ENCODE measurements at regions not wholly inside any gene's neighbourhood (a gene's known extent, or its start where the extent isn't known, plus 50 kb on each side); places are given as distances from the start of the nearest gene placed in this dataset.
"Not testable (repeated sequence)": the region's sequence is repeated elsewhere in the genome, so short reads cannot be mapped to it uniquely, and the experiment has no call there.

DNA sequence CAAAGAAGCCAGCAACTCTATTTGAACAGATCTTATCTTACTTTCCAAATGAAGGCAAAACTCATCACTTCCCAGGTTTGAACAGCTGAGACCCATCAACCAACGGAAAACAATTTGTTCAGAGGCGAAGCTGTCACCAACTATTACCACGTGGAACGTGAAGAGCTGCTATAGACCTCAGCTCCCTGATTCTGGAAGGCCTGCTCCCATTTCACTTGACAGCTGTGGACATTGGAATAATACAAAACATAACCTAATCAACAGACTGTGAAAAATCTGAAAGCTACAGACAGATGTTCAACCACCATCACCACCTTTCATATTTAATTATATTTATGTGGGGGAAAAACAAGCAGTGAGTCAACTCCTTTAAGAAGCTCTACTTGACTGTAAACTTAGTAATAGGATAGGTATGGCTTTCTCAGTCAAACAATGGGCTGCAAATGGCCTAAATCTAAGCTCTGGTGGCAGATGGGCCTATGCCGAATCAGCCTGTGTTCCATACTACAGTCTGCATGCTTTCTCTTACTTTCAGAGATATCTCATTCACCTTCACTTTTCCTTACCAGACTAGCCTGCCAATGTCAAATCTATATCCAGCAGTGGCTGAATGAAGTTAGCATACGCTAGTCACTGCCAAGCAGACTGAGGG, 896.4 kb downstream of the TDRD15 start:
- no peak for DNase-seq

DNA sequence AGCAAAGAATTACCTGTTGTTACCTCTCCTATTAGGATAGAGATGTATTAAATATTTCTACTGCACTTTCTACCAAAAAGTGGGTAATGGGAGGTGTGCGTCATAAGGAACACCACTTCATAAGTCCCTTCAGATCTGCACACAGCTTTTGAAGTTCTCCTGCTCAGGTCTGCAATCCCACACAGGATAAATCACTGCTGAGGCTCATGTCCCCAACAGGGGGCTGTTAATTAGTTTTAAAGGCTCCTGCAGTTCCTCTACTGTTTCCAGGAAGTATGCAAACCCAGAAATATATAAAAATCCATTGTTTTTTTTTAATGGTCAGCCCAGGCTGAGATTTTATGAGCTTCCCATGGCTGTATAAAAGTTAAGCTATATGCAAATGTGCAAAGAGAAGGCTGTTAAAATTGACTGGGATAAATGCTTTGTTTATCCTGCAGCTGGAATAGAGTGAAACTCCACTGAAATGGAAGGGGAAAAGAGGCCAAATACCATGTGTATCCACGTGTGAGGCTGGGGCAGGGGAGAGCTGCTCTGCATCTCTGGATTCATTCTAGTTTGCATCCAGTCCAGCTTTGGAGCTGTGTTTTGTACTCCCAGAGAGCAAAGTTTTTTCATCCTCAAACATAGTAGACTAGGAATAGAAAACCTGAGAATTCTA, 903.7 kb downstream of the TDRD15 start:
- DNase-seq: no peak

GRCh38 chr2:22035361-22035830, 911.6 kb downstream of the TDRD15 start:
- no peak for DNase-seq

DNA sequence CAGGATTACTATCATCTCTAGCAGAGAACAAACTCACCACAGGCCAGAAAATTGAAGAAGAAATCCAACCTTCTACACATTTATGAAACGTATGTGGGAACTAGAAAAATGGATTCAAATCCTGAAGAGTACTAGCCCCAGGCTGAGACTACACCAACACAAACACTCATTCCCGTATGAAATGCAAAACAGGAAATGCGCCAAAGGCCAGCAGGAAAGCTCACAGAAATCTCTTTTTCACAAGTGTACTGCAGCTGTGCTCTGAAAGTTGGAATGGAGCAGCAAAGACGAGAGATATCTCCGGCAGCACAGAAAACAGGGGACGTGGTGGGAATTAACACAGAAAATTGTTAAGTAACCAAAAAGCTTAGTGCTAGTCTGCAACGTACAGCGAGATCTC, 913.5 kb downstream of the TDRD15 start:
- no peak for DNase-seq

- no peak for DNase-seq
Measured at GRCh38 chr2:22043784-22044183, 920.0 kb downstream of the TDRD15 start.

DNA sequence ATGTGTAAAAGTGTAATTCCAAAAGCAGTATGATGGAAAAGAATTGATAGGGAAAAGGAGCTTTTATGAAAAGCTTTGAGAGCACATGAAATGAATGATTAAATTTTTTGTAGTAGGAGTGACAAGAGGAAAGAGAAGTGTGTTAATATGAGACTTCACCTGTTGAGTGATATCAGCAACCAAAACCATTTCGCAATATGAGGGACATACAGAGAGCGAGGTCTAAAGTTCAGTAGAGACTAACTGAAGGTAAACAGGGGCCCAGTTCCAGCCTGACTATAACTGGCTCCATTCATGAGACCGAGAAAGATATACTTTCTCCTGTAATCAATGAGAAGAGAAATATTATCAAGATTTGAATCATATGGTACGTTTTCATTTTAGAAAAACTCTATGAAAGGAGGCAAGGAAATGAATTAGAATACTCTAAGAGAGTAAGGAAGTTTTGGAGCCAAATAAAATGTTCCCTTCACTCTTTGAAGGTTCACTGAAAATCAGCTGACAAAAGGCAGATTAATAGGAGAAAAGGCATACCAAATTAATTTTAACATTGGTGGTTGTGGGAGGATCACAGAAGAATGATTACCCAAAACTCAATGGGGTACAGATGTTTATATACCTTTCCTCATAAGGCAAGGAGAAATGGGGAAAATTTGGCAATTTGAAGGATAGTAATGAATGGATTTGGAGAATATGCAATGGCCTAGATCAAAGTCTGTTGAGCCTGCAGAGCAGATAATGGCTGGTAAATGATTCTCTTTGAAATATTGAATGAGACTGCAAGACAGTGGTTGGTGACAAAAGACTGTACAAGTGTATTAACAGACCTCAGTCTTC, 932.2 kb downstream of the TDRD15 start:
- no peak for DNase-seq

- DNase-seq: no peak
Measured at GRCh38 chr2:22056621-22057132, 932.9 kb downstream of the TDRD15 start.

GRCh38 chr2:22062679-22063078, 938.9 kb downstream of the TDRD15 start:
- no peak for DNase-seq

DNA sequence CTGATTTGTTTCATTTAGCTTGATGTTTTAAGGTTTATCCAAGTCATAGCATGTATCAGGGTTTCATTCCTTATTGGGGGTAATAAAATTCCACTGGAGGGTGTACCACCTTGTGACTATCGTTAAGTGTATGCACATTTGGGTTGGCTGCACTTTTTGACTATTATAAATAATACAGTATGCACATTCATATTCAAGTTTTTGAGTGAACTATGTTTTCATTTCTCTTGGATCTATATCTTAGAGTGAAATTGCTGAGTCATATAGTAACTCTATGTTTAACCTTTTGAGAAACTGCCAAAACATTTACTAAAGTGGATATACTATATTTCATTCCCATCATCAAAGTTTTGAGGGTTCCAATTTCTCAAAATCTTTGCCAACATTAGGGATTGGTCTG, 952.7 kb downstream of the TDRD15 start:
- no peak for DNase-seq

GRCh38 chr2:22078701-22079100, 954.9 kb downstream of the TDRD15 start:
- DNase-seq: no peak

DNA sequence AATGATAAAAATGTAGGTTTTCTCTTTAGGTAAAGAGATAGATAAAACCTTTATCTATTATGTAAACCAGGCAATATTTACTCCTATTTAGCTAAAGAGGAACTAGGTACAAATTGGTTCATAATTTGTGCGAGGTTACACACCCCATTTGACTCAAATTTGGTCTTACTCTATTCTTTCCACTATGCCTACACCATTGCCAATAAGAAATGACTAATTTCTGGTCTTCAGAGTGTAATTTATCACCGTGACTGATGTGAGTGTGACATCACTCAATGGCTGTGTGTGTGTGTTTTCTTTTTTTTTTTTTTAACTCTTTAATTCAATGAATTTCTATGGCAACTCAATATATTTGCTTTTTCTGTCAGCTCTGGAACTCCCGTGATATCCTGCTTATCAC, 955.8 kb downstream of the TDRD15 start:
- DNase-seq: no peak

GRCh38 chr2:22086726-22087125, 963.0 kb downstream of the TDRD15 start:
- no peak for DNase-seq

GRCh38 chr2:22103617-22104016, 979.8 kb downstream of the TDRD15 start:
- DNase-seq: not testable (repeated sequence)

DNA sequence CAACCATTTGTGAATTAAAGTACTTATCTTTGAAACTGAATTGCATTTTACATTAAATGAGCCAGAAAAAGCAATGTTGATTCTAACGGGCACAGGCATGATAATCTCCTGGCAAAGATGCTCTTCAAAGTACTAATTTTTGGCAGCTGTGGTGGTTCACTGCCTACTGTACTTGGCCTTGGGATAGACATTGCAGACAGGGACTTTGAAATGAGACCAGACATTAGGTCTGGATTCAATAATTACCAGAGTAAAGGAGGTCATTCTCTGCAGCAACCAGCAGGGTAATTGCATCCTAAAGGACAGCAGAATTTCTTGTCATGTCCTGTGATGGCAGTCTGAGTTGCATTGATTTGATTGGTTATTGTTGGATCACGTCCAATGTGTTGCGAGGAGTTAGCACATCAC, 986.5 kb downstream of the TDRD15 start:
- no peak for DNase-seq

DNA sequence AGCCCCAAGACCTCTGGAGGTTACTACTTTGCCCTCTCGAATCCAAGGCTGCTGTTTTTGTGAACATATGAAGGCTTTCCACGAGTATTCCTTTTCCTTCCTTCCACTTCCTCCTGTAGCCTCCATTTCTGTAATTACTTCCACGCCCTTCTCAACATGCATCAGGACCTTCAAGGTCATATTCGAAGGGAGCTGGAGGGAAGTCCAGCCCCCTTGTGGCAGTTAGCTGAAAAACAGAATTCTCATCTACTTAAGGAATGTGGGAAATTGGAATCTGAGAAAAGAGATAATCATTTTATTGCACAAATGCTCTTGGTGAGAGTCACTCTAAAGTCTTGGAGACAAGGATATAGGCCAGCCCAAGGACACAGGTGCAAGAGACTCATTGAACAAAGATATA, 1000.2 kb downstream of the TDRD15 start:
- no peak for DNase-seq

GRCh38 chr2:22126106-22126505, 1002.3 kb downstream of the TDRD15 start:
- no peak for DNase-seq

GRCh38 chr2:22126978-22127377, 1003.2 kb downstream of the TDRD15 start:
- no peak for DNase-seq

- DNase-seq: no peak
Measured at GRCh38 chr2:22134421-22134820, 1010.7 kb downstream of the TDRD15 start.

GRCh38 chr2:22136446-22136845, 1012.7 kb downstream of the TDRD15 start:
- no peak for DNase-seq

DNA sequence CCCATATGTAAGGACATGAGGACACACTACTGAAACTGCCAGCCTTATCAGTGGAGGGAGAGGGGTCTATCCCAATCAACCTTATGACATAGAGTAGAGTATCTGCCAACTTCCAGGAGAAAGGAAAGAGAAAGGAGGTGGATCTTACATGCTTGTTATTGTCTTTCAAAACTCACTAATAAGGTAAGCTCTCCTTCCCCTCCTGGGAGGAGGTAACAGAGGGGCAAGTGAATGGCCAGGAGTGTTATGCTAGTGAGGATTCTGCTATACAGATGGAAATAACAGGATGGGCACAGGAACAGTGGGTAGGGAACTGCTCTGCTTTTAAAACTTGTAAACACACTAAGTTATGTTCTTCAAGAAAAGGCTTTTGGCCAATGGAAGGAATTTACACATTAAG, 1020.1 kb downstream of the TDRD15 start:
- DNase-seq: no peak

DNA sequence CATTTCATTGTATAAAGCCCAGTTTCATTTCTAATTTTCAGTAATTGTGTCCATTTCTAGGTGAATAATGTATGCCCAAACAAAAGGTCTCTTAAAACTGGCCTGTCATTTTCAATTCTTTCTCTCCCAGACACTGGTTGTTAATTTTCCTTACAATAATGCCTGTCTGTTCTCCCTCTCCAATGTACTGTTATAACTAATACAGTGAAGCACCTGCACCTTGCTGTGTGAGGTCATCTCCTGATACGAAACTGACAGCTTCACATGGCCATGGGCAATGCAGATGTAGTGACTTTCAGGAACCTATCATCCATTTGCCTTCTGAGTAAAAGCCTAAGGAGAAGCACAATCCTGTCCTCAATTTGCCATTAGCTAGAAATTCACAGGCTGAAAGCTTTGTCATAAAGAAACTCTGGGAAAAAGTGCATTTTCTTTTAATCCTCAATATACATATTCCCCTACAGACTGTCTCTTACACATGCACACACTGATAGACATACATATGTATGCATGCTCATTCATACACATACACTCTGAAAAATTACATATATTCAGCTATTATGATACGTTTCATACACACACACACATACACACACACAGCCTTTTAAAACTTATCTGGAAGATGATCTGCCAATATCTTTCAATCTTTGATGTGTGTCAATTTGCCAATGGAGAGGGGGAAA, 1030.3 kb downstream of the TDRD15 start:
- DNase-seq: no peak

- not testable (repeated sequence) for DNase-seq
Measured at GRCh38 chr2:22156661-22157060, 1032.9 kb downstream of the TDRD15 start.

GRCh38 chr2:22167256-22167655, 1043.5 kb downstream of the TDRD15 start:
- DNase-seq: no peak
